ENCODE measurements at regions not wholly inside any gene's neighbourhood (a gene's known extent, or its start where the extent isn't known, plus 50 kb on each side); places are given as distances from the start of the nearest gene placed in this dataset.
"Not testable (repeated sequence)": the region's sequence is repeated elsewhere in the genome, so short reads cannot be mapped to it uniquely, and the experiment has no call there.

- no peaks in the 10 kb centered on the region for H3K4me1 ChIP-seq (ENCODE audit: control insufficient read depth, insufficient read depth, low read length)
- H3K9ac ChIP-seq (ENCODE audit: low read length), result no peak overlapping the region
- H3K4me3 ChIP-seq (ENCODE audit: low read length), result no peak overlapping the region
- no peaks in the 10 kb centered on the region for H3K36me3 ChIP-seq (ENCODE audit: control insufficient read depth, insufficient read depth, low read length)
- no peak overlapping the region for H3K27ac ChIP-seq (ENCODE audit: low read depth, low read length)
- no peaks in the 10 kb centered on the region for H3K27me3 ChIP-seq (ENCODE audit: control insufficient read depth, insufficient read depth, low read length)
Observed at GRCh38 chr5:74526111-74526510, 114.4 kb downstream of the ENC1 start.

- not testable (repeated sequence) for H3K36me3 ChIP-seq (ENCODE audit: control insufficient read depth, insufficient read depth, low read length); H3K4me1 ChIP-seq (ENCODE audit: control insufficient read depth, insufficient read depth, low read length); H3K9ac ChIP-seq (ENCODE audit: low read length); H3K27me3 ChIP-seq (ENCODE audit: control insufficient read depth, insufficient read depth, low read length); H3K27ac ChIP-seq (ENCODE audit: low read depth, low read length); H3K4me3 ChIP-seq (ENCODE audit: low read length)
Observed at GRCh38 chr5:74524767-74525166, 115.8 kb downstream of the ENC1 start.

GRCh38 chr5:74523698-74524097 is 116.8 kb downstream of the ENC1 start:
- not testable (repeated sequence) for H3K27me3 ChIP-seq (ENCODE audit: control insufficient read depth, insufficient read depth, low read length); H3K36me3 ChIP-seq (ENCODE audit: control insufficient read depth, insufficient read depth, low read length); H3K4me1 ChIP-seq (ENCODE audit: control insufficient read depth, insufficient read depth, low read length); H3K4me3 ChIP-seq (ENCODE audit: low read length); H3K27ac ChIP-seq (ENCODE audit: low read depth, low read length); H3K9ac ChIP-seq (ENCODE audit: low read length)

GRCh38 chr5:74522838-74523237 is 117.7 kb downstream of the ENC1 start:
- not testable (repeated sequence) for H3K27me3 ChIP-seq (ENCODE audit: control insufficient read depth, insufficient read depth, low read length); H3K36me3 ChIP-seq (ENCODE audit: control insufficient read depth, insufficient read depth, low read length); H3K4me1 ChIP-seq (ENCODE audit: control insufficient read depth, insufficient read depth, low read length); H3K27ac ChIP-seq (ENCODE audit: low read depth, low read length); H3K4me3 ChIP-seq (ENCODE audit: low read length); H3K9ac ChIP-seq (ENCODE audit: low read length)

DNA sequence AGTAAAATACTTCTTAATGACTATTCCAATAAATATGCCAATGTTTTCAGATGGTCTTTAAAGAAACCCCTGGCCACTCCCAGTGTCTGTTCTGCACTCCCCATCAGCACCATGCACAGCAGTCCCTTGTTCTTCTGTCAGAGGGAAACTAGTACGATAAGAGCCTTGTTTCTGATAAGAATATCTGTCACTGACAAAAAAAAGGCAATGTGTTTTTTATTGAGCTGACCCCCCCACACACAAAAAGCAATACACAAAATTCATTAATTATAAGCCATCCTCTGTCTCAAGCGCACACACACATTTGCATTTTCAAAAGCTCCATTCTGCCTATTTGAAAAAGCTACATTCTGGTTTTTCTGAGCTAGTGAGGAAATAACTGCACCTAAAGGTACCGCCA is 119.1 kb downstream of the ENC1 start:
- H3K4me3 ChIP-seq (ENCODE audit: low read length), result no peak overlapping the region
- H3K27ac ChIP-seq (ENCODE audit: low read depth, low read length), result no peak overlapping the region
- no peaks in the 10 kb centered on the region for H3K27me3 ChIP-seq (ENCODE audit: control insufficient read depth, insufficient read depth, low read length)
- no peak overlapping the region for H3K9ac ChIP-seq (ENCODE audit: low read length)
- no peaks in the 10 kb centered on the region for H3K36me3 ChIP-seq (ENCODE audit: control insufficient read depth, insufficient read depth, low read length)
- H3K4me1 ChIP-seq (ENCODE audit: control insufficient read depth, insufficient read depth, low read length), result no peaks in the 10 kb centered on the region

- Histone ChIP-seq H3K27ac (ENCODE audit: low read depth, low read length) (no peak overlapping the region), H3K4me3 (ENCODE audit: low read length) (no peak overlapping the region), H3K4me1 (ENCODE audit: control insufficient read depth, insufficient read depth, low read length) (no peaks in the 10 kb centered on the region), H3K9ac (ENCODE audit: low read length) (no peak overlapping the region), H3K36me3 (ENCODE audit: control insufficient read depth, insufficient read depth, low read length) (no peaks in the 10 kb centered on the region), H3K27me3 (ENCODE audit: control insufficient read depth, insufficient read depth, low read length) (no peaks in the 10 kb centered on the region)
Observed at GRCh38 chr5:74519679-74520078, 120.8 kb downstream of the ENC1 start.

DNA sequence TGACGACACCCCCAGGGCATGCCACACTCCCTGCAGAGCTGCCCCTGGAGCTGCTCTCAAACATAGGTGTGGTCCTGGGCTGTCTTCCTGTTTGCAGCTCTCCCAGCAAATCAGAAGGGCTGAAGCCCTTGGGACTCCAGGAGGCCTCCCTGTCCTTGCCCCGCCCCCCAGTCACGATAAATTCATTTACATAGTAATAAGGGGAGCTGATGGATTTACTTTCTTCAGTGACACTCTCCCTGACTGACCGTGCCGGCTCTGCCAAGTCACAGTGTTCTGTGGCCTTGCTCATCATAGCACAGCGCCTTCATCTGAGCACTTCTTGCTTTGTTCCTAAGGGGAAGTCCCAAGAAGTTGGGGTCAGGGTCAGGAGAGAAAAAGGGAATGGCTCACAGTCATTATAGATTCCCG is 121.4 kb downstream of the ENC1 start:
- no peaks in the 10 kb centered on the region for H3K36me3 ChIP-seq (ENCODE audit: control insufficient read depth, insufficient read depth, low read length)
- H3K4me1 ChIP-seq (ENCODE audit: control insufficient read depth, insufficient read depth, low read length), result no peaks in the 10 kb centered on the region
- H3K27me3 ChIP-seq (ENCODE audit: control insufficient read depth, insufficient read depth, low read length), result no peaks in the 10 kb centered on the region
- no peak overlapping the region for H3K9ac ChIP-seq (ENCODE audit: low read length)
- no peak overlapping the region for H3K4me3 ChIP-seq (ENCODE audit: low read length)
- no peak overlapping the region for H3K27ac ChIP-seq (ENCODE audit: low read depth, low read length)

DNA sequence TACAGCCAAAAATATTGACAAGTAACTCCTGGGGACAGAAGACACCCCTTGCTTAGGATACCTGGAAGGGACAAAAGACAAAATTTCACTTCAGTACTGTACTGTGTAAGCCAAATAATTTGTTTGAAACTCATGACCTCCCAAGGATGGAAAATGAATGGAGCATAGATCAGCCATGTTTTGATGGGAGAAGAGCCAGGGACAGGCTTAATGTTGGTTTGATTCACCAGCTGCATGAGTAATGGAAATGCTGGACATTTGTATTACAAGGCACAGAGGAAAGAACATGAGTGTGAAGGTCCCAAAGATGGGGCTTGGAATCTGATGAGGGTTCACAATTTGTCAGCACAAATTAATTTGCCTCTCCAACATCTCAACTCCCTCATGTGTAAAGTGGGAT is 122.8 kb downstream of the ENC1 start:
- Histone ChIP-seq H3K4me1 (ENCODE audit: control insufficient read depth, insufficient read depth, low read length) (no peaks in the 10 kb centered on the region), H3K36me3 (ENCODE audit: control insufficient read depth, insufficient read depth, low read length) (no peaks in the 10 kb centered on the region)

GRCh38 chr5:74516211-74516636 is 124.3 kb downstream of the ENC1 start:
- Histone ChIP-seq H3K4me1 (ENCODE audit: control insufficient read depth, insufficient read depth, low read length) (no peaks in the 10 kb centered on the region), H3K9ac (ENCODE audit: low read length) (no peak overlapping the region), H3K36me3 (ENCODE audit: control insufficient read depth, insufficient read depth, low read length) (no peaks in the 10 kb centered on the region), H3K27ac (ENCODE audit: low read depth, low read length) (no peak overlapping the region), H3K27me3 (ENCODE audit: control insufficient read depth, insufficient read depth, low read length) (no peaks in the 10 kb centered on the region), H3K4me3 (ENCODE audit: low read length) (no peak overlapping the region)

More for the DNA sequence above, 122.8 kb downstream of the ENC1 start:
- H3K27ac ChIP-seq (ENCODE audit: low read depth, low read length), result no peak overlapping the region
- no peaks in the 10 kb centered on the region for H3K27me3 ChIP-seq (ENCODE audit: control insufficient read depth, insufficient read depth, low read length)
- H3K4me3 ChIP-seq (ENCODE audit: low read length), result no peak overlapping the region
- H3K9ac ChIP-seq (ENCODE audit: low read length), result no peak overlapping the region

DNA sequence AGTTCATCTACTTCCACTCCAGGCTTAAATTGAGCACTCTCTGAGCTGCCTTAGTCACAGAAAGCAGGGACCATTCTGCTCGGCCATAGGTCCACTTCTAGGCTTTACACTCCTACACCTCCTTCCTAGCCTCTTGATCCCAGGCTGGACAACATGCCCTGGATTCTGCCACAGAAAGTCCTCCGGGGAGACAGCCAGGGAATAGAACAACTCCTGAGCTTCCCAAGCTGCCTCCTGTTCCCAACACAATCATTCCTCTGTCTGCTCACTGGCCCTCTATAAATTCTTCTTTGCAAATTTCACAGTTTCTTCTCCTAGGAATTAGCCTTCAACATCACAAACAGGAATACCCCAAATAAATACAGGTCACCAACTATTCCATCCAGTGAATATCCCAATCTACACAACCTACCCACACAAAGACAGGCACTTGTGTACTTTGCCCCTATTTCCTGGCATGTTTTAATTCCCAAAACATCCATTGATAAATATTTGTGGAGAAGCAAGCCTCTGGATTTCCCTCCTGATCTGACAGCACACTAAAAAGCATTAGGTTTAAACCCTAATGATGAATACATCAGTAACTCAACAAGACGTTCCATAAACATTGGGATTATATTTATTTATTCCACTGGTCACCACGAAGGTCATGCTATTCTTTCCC is 125.5 kb downstream of the ENC1 start:
- Histone ChIP-seq H3K27me3 (ENCODE audit: control insufficient read depth, insufficient read depth, low read length) (no peaks in the 10 kb centered on the region), H3K4me1 (ENCODE audit: control insufficient read depth, insufficient read depth, low read length) (no peaks in the 10 kb centered on the region), H3K4me3 (ENCODE audit: low read length) (no peak overlapping the region), H3K36me3 (ENCODE audit: control insufficient read depth, insufficient read depth, low read length) (no peaks in the 10 kb centered on the region), H3K9ac (ENCODE audit: low read length) (no peak overlapping the region), H3K27ac (ENCODE audit: low read depth, low read length) (no peak overlapping the region)

DNA sequence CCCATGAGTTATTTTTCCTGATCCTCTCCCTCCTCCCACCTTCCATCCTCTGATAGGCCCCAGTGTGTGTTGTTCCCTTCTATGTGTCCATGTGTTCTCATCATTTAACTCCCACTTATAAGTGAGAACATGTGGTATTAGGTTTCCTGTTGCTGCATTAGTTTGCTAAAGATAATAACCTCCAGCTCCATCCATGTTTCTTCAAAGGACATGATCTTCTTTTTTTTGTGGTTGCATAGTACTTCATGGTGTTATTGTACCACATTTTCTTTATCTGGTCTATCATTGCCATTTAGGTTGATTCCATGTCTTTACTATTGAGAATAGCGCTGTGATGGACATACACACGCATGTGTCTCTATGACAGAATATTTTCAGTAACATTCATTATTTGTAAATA is 128.8 kb downstream of the ENC1 start:
- H3K4me3 ChIP-seq (ENCODE audit: low read length); H3K27ac ChIP-seq (ENCODE audit: low read depth, low read length); H3K36me3 ChIP-seq (ENCODE audit: control insufficient read depth, insufficient read depth, low read length); H3K9ac ChIP-seq (ENCODE audit: low read length); H3K27me3 ChIP-seq (ENCODE audit: control insufficient read depth, insufficient read depth, low read length); H3K4me1 ChIP-seq (ENCODE audit: control insufficient read depth, insufficient read depth, low read length): not testable (repeated sequence)

GRCh38 chr5:74510476-74511075 is 130.0 kb downstream of the ENC1 start:
- Histone ChIP-seq H3K27ac (ENCODE audit: low read depth, low read length) (no peak overlapping the region), H3K4me3 (ENCODE audit: low read length) (no peak overlapping the region), H3K9ac (ENCODE audit: low read length) (no peak overlapping the region), H3K27me3 (ENCODE audit: control insufficient read depth, insufficient read depth, low read length) (no peaks in the 10 kb centered on the region), H3K36me3 (ENCODE audit: control insufficient read depth, insufficient read depth, low read length) (no peaks in the 10 kb centered on the region), H3K4me1 (ENCODE audit: control insufficient read depth, insufficient read depth, low read length) (no peaks in the 10 kb centered on the region)

DNA sequence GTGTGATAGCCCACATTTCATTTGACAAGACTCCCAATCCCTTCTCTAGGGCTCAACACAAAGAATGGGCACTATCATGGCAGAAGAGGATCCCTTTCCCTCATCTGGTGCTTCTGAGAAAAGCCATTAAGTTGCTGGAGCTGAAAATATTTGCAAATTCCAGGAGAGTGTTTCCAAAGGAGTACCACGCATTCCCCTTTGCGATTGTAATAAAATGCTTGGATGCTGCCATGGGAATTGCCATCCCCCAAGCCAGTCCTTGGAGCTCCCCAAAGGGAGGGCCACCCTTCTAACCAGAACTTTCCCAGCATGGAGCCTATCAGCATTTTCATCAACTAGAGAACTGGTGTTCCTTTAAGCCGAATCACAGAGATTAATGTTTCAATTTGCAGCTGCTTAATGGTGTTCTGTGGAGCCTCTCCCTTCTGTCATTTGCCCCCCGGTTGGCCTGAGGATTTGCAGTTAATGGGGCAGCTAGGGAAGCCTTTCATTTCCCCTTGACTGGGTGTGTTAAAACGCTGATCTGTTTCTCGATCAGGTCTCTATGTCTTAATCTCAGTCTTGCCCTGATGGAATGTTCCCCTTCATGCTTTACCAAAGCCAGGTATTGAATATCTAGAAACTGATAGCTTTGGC is 133.0 kb downstream of the ENC1 start:
- Histone ChIP-seq H3K27me3 (ENCODE audit: control insufficient read depth, insufficient read depth, low read length) (no peaks in the 10 kb centered on the region), H3K36me3 (ENCODE audit: control insufficient read depth, insufficient read depth, low read length) (no peaks in the 10 kb centered on the region), H3K4me3 (ENCODE audit: low read length) (no peak overlapping the region), H3K4me1 (ENCODE audit: control insufficient read depth, insufficient read depth, low read length) (no peaks in the 10 kb centered on the region), H3K27ac (ENCODE audit: low read depth, low read length) (no peak overlapping the region), H3K9ac (ENCODE audit: low read length) (no peak overlapping the region)

Data from rectal smooth muscle tissue (tissue), 1 donor.